ENCODE measurements at regions not wholly inside any gene's neighbourhood (a gene's known extent, or its start where the extent isn't known, plus 50 kb on each side); places are given as distances from the start of the nearest gene placed in this dataset.

DNA sequence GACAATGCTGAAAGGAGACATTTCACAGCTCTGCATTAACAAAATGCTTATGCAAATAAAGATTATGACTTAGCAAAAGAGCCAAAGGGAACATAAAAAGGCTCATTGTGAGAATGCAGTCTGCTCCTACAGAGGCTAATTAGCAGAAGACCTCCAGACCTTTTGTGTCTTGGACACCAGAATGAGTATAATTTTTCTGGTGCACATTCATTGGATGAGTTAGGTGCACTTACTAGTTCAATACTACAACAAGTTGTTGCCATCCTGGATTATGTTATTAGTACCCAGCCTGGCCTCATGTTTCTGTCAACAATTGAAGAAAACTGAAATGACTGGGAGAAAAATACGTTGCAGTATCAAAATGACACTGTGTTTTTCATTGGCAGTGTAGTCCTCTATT, 613.2 kb upstream of the CHORDC1 start:
- DNase-seq, result no peak
- intact Hi-C loops (cut with DNase I), result no loop called here
- no peak for ATAC-seq

DNA sequence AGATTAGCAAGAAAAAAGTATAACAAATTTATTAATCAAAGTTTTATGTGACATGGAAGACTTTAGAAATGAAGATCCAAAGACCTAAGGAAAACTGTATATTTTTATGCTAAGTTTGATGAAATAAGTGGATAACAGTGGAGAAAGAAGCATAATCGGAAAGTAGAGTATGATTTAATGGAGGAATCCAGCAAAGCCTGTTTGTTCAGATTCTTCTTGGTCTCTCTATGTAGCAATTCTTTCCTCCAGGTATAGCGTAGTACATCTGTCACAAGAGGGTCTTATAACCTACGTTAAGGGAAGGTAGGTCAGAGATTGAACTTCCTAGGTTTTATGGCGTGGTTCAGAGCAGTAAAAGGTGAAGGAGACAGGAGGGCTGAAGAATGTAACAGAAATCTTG, 600.6 kb upstream of the CHORDC1 start:
- intact Hi-C loops (cut with DNase I), result no loop called here
- no peak for DNase-seq
- ATAC-seq, result no peak

DNA sequence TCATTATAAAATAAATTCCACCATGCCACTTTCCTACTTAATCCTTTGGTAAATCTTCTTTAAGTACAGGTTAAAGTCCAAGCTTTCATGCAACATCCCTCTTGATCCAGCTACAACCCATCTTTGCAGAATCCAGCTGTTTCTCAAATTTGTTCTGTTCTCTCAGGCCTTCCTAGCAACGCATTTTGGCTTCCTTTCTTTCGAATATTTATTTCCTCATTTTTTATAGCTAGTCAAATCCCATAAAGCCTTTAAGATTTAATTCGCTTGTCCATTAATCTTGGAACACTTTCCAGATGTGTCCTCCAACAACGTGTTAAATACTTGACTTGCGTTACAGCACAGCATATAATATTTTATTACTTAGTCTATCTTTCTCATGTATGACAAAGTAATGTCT, 600.1 kb upstream of the CHORDC1 start:
- intact Hi-C loops (cut with DNase I), result no loop called here
- DNase-seq (no peak), ATAC-seq (no peak)

DNA sequence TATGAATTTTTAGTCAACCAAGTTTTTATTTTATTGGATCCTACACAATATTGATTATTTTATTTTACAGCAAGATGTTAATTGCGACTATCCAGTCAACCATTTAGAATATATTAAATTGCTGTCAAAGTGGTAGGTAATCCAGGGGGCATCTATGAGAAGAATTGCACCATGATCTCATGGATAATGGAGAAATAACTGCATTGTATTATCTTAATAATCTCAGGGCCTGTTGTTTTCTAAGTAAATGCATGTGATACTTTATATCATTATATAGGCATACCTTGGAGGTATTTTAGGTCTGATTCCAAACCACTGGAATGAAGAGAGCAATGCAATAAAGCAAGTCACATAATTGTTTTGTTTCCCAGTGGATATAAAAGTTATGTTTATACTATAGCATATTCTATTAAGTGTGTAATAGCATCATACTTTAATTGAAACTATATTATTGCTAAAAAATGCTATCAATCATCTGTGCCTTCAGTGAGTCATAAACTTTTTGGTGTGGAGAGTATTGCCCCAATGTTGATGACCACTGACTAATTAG, 595.4 kb upstream of the CHORDC1 start:
- DNase-seq (no peak), ATAC-seq (no peak)
- intact Hi-C loops (cut with DNase I), result no loop called here

DNA sequence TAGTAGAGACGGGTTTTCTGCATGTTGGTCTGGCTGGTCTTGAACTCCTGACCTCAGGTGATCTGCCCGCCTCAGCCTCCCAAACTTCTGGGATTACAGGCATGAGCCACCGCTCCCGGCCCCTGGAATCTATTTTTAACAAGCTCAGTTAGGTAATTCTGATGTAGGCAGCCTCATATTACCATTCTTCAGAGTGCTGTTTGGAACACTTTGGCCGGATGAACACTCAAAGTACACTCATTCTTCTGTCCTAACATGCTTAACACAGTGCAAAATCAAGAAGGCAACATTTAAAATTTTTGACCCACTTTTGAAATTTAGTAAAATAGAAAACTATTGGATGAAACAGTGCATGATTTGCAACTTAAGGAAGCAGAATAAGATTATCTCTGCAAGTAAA, 586.7 kb upstream of the CHORDC1 start:
- intact Hi-C loops (cut with DNase I), result no loop called here
- ATAC-seq, result no peak
- no peak for DNase-seq

DNA sequence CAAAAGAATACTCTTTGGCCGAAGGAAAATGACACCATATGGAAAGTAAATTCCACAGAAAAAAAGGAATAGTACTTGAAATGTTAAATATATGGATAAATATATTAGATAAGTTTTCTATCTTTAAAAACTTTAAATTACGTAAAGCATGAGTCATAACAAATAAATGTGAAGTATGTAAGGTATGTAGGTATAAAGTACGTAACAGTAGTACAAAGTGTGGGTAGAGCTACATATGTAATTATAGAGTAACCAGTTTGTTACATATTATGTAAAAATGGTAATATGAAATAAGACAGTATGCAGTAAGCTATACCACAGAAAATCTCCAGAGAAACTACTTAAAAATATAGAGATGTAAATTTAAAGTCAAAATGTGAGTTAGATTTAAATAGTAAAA, 582.3 kb upstream of the CHORDC1 start:
- ATAC-seq, result no peak
- DNase-seq, result no peak

DNA sequence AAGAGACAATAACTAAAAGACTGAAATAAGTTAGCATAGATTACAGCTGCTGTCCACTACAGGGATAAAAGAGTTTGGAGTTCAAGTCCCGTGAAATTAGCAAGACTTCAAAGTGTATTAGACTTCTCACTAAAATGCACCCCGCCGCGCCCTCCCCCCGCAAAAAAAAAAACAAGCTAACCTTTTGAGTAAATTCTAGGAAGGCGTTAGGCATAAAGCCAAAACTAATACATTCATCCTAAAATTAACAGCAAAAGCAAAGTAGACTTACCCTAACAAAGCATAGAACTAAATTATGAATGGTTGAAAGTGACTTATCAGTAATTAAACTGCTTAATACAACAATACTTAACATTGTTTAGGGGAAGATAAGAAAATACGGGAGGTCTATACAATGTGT, 581.0 kb upstream of the CHORDC1 start:
- intact Hi-C loops (cut with DNase I), result no loop called here
- DNase-seq (no peak), ATAC-seq (no peak)

More for the DNA sequence above, 582.3 kb upstream of the CHORDC1 start:
- intact Hi-C loops (cut with DNase I), result no loop called here

DNA sequence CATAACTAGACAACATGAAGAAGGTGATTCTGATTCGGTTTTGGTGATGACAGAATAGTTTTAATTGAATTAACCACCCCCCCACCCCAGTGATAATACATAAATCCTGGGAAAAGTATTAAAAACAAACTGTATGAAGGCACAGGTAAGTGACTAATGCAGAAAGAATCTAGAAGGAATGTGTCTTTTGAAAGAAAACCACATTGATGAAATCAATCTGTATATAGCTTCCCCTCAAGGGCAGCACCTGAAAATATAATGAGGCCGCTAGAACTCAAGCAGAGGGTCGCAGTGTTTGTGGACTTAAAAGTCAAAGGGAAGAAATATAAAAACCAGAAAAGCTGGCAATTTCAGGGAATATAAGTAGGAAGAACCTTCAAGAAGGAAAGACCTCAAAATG, 580.5 kb upstream of the CHORDC1 start:
- intact Hi-C loops (cut with DNase I), result no loop called here
- ATAC-seq (no peak), DNase-seq (no peak)

DNA sequence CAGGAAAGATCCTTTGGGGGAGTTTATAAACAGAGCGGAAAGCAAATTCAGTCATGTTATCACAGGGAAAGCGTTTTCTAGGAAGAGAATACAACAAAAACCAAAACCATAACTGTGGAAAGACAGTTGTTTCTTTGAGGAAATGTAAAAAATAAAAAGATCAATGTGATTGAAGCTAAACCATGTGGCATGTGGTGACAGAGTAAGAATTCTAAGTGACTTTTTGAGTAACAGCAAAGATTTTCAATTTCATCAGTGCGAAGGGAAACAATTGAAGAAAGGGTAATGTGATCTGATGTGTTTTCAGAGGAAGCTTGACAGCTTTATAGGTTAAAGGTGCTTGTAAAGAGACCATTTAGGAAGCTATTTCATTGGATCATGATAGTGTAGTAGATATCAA, 575.9 kb upstream of the CHORDC1 start:
- intact Hi-C loops (cut with DNase I), result no loop called here
- no peak for ATAC-seq

DNA sequence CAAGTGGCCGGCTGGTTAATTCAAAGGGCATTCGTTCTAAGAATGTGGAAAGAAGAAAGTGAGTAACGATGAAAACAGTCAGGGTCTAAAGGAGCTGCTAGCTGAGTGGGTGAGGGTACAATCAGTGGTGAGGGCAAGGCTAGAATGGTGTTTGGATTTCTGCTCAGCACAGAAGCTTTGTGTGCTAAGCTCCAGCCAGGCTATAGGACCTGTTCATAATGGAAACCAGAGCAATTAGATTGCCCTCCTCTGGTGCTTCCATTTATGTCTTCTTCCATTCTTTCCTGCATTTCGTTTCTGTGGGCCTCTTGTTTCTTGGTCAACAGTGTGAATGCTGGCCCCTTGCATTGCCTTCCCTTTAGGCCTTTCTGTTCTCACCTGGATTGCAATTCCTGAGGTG, 572.9 kb upstream of the CHORDC1 start:
- DNase-seq, result no peak
- intact Hi-C loops (cut with DNase I), result no loop called here
- ATAC-seq, result no peak

More for the DNA sequence above, 575.9 kb upstream of the CHORDC1 start:
- DNase-seq, result no peak

DNA sequence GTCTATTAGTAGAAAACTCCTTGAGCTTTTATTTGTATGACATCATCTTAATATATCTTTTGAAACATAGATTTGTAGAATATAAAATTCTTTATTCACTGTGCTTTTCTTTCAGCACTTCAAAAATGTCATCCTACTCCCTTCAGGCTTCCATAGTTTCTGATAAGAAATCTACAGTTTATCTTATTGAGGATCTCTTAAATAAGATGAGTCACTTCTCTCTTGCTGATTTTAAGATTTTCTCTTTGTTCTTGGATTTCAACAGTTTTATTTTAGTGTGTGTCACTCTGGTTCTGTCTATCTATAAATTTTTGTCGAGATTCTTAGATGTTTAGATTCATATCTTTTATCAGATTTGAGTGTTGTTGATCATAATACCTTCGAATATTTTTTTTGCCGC, 566.1 kb upstream of the CHORDC1 start:
- intact Hi-C loops (cut with DNase I), result no loop called here
- ATAC-seq (no peak), DNase-seq (no peak)

DNA sequence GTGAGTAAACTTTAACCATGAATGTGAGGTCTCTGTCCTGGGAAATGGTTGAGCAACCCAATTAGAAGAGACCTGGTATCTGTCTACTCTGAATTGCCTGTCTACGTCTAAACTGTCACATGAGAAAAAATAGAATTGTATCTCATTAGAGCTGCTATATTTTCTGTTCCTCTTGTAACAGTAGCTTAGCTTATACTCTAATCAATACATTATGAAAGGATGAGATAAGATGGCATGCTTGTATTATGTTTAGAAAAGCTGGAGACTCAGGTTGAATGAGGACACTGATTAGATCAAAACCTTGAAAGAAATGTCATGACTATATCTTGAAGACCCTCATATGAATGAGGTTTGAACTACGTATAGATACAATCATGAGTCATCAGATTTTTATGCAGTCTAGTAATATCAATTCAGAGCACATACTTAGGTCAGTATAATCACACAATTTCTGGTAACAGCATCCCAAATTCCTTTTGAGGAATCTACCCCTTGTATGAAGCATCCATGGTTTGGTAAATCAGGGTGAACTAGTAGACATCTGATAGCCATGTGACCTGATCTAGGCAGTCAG, 561.5 kb upstream of the CHORDC1 start:
- intact Hi-C loops (cut with DNase I), result no loop called here
- DNase-seq, result no peak
- ATAC-seq, result no peak

DNA sequence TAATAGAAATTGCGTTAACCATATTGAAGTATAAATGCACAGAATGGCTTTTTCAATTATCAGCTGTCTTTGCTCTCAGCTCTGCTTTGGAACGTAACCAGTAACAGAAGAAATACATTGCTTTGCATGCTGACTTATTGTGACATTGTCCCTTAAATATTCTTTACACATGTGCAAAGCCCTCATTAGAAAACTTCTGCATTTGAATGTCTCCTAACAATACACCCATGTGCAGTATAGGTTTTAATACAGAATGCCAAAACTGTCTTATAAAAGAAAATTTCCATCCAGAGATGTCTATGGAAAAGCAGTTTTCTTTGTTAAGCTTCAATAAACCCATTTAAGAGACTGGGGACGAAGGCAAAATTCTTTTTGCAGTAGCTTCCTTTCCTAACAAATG, 560.3 kb upstream of the CHORDC1 start:
- no peak for DNase-seq
- ATAC-seq, result no peak
- intact Hi-C loops (cut with DNase I), result no loop called here

DNA sequence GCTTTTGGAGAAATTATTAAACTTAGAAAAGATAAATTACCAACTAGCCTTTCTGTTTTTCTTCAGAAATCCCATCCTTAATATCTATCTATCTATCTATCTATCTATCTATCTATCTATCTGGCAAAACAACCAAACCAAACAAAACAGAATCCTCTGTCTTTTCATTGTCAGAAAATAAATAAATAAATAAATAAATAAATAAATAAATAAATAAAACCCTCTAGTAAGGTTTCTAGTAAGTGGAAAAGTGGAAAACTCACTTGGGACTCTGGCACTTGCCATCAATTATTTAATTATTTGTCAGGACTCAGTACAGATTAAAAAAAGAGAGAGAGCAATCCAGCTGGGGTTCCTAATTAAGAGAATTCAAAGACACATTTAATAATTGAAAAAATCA, 556.2 kb upstream of the CHORDC1 start:
- ATAC-seq (no peak), DNase-seq (no peak)
- intact Hi-C loops (cut with DNase I), result no loop called here

DNA sequence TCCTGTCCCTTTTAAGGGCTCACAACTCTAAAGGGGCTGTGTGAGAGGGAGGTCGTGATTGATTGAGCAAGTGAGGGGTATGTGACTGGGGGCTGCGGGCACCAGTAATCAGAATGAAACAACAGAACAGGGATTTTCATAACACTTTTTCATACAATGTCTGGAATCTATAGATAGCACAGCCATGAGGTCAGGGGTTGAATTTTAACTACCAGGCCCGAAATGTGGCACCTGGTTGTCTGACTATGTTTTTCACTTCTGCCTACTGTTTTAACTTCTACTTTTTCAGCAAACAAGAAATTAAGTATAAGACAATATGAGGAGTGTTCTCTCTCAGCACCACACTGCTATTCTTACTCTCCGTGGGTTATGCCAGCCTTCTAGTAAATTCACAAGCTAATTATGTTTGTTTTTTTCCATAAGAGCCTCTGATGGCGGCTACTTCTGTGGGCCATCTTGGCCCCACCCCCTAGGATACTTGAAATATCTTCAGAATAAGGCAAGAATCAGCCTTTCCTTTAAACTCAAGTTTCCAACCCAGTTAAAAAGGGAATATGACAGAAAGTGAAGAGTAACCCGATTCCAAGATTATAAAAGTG, 552.8 kb upstream of the CHORDC1 start:
- ATAC-seq, result no peak
- intact Hi-C loops (cut with DNase I), result no loop called here
- no peak for DNase-seq

DNA sequence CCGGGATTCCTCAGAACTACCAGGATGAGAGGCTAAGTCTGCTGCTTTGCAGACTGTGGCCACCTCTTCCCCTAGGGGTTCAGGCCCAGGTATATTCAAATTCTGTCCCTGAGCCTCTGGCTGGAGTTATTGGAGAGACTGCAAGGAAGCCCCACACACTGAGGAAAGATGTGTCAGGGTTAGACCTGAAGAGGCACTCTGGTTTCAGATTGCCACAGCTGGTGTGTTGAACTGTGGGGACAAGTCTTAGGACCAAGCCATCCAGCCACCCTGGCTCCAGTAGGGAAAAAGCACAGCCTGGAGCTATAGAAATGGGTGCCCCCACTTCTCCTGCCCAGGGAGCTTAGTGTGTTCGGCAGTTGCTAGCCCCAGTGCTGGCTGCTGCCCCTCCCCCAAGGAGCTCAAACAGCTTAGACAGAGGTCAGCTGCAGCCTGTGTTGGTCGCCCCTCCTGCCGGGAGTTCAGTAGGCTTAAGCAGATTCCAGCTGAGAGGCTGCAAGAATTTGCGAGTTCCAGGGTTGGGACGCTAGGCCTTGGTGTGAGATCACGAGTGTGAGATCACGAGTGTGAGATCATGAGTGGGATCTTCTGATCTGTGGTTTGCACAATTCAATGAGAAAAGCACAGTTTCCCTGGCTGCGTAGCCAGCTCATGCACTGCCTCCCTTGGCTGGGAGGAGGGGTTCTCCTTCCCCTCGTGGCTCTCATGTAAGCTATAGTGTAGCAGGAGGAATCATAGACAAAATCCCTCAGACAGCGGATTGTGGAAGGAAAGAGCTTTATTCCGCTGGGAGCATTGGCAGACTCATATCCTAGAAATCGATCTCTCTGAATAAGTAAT, 552.1 kb upstream of the CHORDC1 start:
- DNase-seq (no peak), ATAC-seq (no peak)

DNA sequence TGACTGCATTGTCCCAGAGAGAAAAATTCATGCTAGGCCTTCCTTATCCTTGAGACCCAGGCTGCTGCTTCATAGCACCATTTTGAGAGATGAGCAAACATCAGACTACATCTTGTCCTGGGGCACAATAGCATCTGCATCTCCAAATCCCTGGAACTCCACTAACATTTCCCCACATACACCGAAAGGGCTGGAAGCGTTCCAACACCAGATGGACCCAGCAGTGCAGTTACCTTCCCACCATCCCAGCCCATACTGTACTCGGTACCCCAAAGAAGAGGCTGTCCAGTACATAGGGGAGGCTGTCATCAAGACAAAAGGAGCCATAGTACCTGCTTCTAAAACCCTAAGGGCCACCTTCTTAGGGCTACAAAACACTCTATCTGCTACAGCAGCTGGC, 547.2 kb upstream of the CHORDC1 start:
- no peak for ATAC-seq
- no peak for DNase-seq
- intact Hi-C loops (cut with DNase I), result no loop called here

More for the DNA sequence above, 552.1 kb upstream of the CHORDC1 start:
- intact Hi-C loops (cut with DNase I), result no loop called here

DNA sequence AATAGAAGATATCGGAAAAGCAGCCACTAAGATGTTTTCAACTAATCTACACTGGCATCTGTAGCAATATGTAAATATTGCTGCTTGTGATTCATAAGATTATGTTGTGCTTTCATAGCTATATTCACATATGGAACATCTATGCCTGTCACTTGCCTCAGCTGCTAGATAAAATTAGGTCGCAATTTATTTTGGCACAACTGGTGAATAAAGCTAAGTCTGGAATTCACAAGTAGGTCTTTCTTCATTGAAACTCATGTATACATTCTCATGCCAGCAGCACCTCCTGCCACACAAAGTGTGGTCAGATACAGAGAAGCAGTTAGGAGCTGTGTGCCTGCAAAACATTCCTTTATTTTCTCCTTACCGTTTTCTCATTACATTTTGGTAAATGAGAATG, 543.3 kb upstream of the CHORDC1 start:
- intact Hi-C loops (cut with DNase I), result no loop called here
- ATAC-seq, result no peak
- no peak for DNase-seq

DNA sequence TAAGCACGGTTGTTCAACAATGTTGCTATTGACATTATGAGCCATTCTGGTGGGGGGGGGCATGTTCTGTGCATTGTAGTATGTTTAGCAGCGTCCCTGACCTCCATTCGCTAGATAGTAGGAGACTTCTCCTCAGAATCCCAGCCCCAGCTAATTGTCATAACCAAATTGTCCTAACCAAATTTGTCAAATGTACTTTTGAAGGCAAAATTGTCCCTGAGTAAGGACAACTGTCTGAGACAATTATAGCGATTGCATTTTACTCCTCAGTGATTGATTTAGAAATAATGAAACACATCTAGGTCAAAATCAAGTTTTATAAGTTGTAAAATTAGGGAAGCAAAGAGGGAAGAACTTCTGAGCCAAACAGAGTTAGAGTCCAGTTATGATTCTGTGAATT, 541.8 kb upstream of the CHORDC1 start:
- DNase-seq (no peak), ATAC-seq (no peak)
- intact Hi-C loops (cut with DNase I), result no loop called here

DNA sequence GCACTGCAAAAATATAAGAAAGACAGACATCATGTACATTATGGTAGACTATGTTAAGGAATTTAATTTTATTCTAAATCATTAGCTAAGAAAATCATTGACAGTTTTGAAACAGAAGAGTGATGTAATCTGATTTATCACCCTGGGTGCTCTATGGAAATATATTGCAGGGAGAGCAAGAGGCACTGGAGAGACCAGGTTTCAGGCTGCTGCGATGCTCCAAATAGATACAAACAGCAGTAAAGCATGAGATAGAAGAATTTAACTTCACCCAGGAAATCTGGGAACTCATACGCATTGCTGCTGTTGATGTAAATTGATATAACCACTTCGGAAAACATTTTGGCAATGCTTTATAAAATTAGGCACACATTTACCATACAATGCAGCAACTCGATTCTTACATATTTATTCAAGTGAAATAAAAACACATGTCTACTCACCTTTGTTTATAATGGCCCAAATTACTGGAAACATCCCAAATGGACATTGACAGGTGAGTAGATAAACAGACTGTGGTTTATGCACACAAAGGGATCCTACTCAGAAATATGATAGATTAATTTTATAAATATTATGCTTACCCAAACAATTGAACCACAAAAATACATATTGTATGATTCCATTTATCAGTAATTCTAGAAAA, 535.1 kb upstream of the CHORDC1 start:
- DNase-seq, result no peak
- no peak for ATAC-seq
- intact Hi-C loops (cut with DNase I), result no loop called here

All from left cardiac atrium (tissue), 4 donors.